GM23338 (cell line): ENCODE measurements at regions not wholly inside any gene's neighbourhood (a gene's known extent, or its start where the extent isn't known, plus 50 kb on each side); places are given as distances from the start of the nearest gene placed in this dataset.

Experiments used
- ATAC-seq: fragments of 200-7000 bp; cut with Tn5 transposase; 3 replicates; pipeline ENCODE4 v1.9.1; 2020
- DNase-seq: peaks from one replicate; pipeline ENCODE4 v3.0.0-alpha.2; 2015; ENCODE audit warnings: low spot score
- H2AFZ ChIP-seq: fragments of 200-600 bp; sonication (generic); 2 replicates; pipeline ENCODE4 v1.8.0; 2016; ENCODE audit warnings: antibody characterized with exemption, mild to moderate bottlenecking, moderate library complexity
- H3F3A ChIP-seq: fragments of 200-600 bp; sonication (generic); replicated peaks from 2 replicates; pipeline ENCODE4 v1.8.0; 2017; ENCODE audit warnings: antibody characterized with exemption, mixed run types, low read depth
- H3K27ac ChIP-seq: fragments of 200-600 bp; sonication (generic); 2 replicates; pipeline ENCODE4 v1.6.1; 2016; ENCODE audit warnings: low read depth
- H3K27me3 ChIP-seq: fragments of 200-600 bp; sonication (generic); 2 replicates; pipeline ENCODE4 v1.8.0; 2016; ENCODE audit warnings: mild to moderate bottlenecking, mixed run types, moderate library complexity; ENCODE audit not compliant: insufficient read depth
- H3K36me3 ChIP-seq: fragments of 200-600 bp; sonication (generic); 2 replicates; pipeline ENCODE4 v1.8.0; 2016; ENCODE audit warnings: mild to moderate bottlenecking; ENCODE audit not compliant: insufficient read depth
- H3K4me1 ChIP-seq: fragments of 200-600 bp; sonication (generic); 2 replicates; pipeline ENCODE4 v1.8.0; 2016; ENCODE audit warnings: mild to moderate bottlenecking, moderate library complexity; ENCODE audit not compliant: insufficient read depth
- H3K4me2 ChIP-seq: fragments of 200-600 bp; sonication (generic); 2 replicates; pipeline ENCODE4 v1.7.1; 2017; ENCODE audit warnings: mixed run types
- H3K4me3 ChIP-seq: fragments of 200-600 bp; sonication (generic); 2 replicates; pipeline ENCODE4 v1.6.1; 2016; ENCODE audit warnings: mixed run types
- H3K79me2 ChIP-seq: fragments of 200-600 bp; sonication (generic); replicated peaks from 2 replicates; pipeline ENCODE4 v1.8.0; 2017; ENCODE audit warnings: mild to moderate bottlenecking; ENCODE audit not compliant: insufficient read depth
- H3K9me2 ChIP-seq: fragments of 200-600 bp; sonication (generic); 2 replicates; pipeline ENCODE4 v1.8.0; 2017; ENCODE audit not compliant: insufficient read depth
- H4K20me1 ChIP-seq: fragments of 200-600 bp; sonication (generic); replicated peaks from 2 replicates; pipeline ENCODE4 v1.8.0; 2017; ENCODE audit warnings: mild to moderate bottlenecking; ENCODE audit not compliant: insufficient read depth
- H3K27ac Mint-ChIP-seq: 2 replicates; pipeline ENCODE4 v1.8.0; 2020; ENCODE audit warnings: inconsistent platforms, mild to moderate bottlenecking, moderate library complexity, mixed read lengths
- H3K27me3 Mint-ChIP-seq: 3 replicates; pipeline ENCODE4 v1.8.0; 2022; ENCODE audit warnings: low read depth, mild to moderate bottlenecking, moderate library complexity, mixed read lengths, inconsistent platforms; ENCODE audit not compliant: insufficient read depth, poor library complexity
- H3K36me3 Mint-ChIP-seq: 3 replicates; pipeline ENCODE4 v1.8.0; 2021; ENCODE audit warnings: low read depth, mild to moderate bottlenecking, inconsistent platforms, moderate library complexity, mixed read lengths
- H3K4me1 Mint-ChIP-seq: 3 replicates; pipeline ENCODE4 v1.8.0; 2020; ENCODE audit warnings: mild to moderate bottlenecking, inconsistent platforms, mixed read lengths
- H3K4me3 Mint-ChIP-seq: 3 replicates; pipeline ENCODE4 v1.8.0; 2021; ENCODE audit warnings: moderate library complexity, mild to moderate bottlenecking, inconsistent platforms, mixed read lengths
- H3K9me3 Mint-ChIP-seq: 3 replicates; pipeline ENCODE4 v1.8.0; 2020; ENCODE audit warnings: moderate library complexity, mild to moderate bottlenecking, inconsistent platforms, mixed read lengths
- CREB1 ChIP-seq: fragments of 250-450 bp; sonication (Bioruptor Pico); IDR thresholded peaks from 2 replicates; pipeline ENCODE4 v1.5.0; 2020; ENCODE audit warnings: low read depth, mild to moderate bottlenecking, moderate library complexity
- ETS1 ChIP-seq: IDR thresholded peaks from 2 replicates; pipeline ENCODE4 v1.6.1; 2016; ENCODE audit warnings: antibody characterized with exemption
- EZH2 ChIP-seq: fragments of 200-600 bp; sonication (generic); IDR thresholded peaks from one replicate; pipeline ENCODE4 v1.8.0; 2017; ENCODE audit warnings: antibody characterized with exemption, mild to moderate bottlenecking, low read depth; ENCODE audit not compliant: unreplicated experiment
- EZH2phosphoT487 ChIP-seq: fragments of 200-600 bp; sonication (generic); IDR thresholded peaks from one replicate; pipeline ENCODE4 v1.8.1; 2018; ENCODE audit warnings: antibody characterized with exemption; ENCODE audit not compliant: unreplicated experiment
- NANOG ChIP-seq: IDR thresholded peaks from 2 replicates; pipeline ENCODE4 v1.6.1; 2016; ENCODE audit warnings: antibody characterized with exemption, borderline replicate concordance
- ZNF114 ChIP-seq: fragments of 250-450 bp; sonication (Bioruptor Pico); IDR thresholded peaks from 2 replicates; pipeline ENCODE4 v1.5.0; 2020; ENCODE audit warnings: mild to moderate bottlenecking, moderate library complexity
- ZNF331 ChIP-seq: fragments of 250-450 bp; sonication (Bioruptor Pico); IDR thresholded peaks from 2 replicates; pipeline ENCODE4 v1.5.0; 2020; ENCODE audit warnings: low read depth, mild to moderate bottlenecking, moderate library complexity
- ZNF462 ChIP-seq: fragments of 250-450 bp; sonication (Bioruptor Pico); IDR thresholded peaks from 2 replicates; pipeline ENCODE4 v1.5.0; 2020; ENCODE audit warnings: mild to moderate bottlenecking, moderate library complexity
- TF ChIP-seq, protein P1 (sequence below), 2 experiments: fragments of 200-600 bp in 1 of 2; sonication (generic) in 1 of 2; conservative IDR thresholded peaks; 2 replicates each; pipeline versions ENCODE4 v1.5.1 to v1.6.1; 2016 to 2017; ENCODE audit warnings: antibody characterized with exemption in 2 of 2, low read depth in 2 of 2, mild to moderate bottlenecking in 2 of 2, moderate library complexity in 1 of 2
- TF ChIP-seq, protein P2 (sequence below): IDR thresholded peaks from one replicate; pipeline ENCODE4 v1.6.1; 2018; ENCODE audit warnings: antibody characterized with exemption; ENCODE audit not compliant: unreplicated experiment

GRCh38 chrX:124441971-124442590, 95.7 kb downstream of the SH2D1A start (continued):
- TF ChIP-seq ZNF462 (CRISPR knock-in tag) (no peak), EZH2 (no peak), CREB1 (CRISPR knock-in tag) (no peak)
- TF ChIP-seq, protein P1, sequence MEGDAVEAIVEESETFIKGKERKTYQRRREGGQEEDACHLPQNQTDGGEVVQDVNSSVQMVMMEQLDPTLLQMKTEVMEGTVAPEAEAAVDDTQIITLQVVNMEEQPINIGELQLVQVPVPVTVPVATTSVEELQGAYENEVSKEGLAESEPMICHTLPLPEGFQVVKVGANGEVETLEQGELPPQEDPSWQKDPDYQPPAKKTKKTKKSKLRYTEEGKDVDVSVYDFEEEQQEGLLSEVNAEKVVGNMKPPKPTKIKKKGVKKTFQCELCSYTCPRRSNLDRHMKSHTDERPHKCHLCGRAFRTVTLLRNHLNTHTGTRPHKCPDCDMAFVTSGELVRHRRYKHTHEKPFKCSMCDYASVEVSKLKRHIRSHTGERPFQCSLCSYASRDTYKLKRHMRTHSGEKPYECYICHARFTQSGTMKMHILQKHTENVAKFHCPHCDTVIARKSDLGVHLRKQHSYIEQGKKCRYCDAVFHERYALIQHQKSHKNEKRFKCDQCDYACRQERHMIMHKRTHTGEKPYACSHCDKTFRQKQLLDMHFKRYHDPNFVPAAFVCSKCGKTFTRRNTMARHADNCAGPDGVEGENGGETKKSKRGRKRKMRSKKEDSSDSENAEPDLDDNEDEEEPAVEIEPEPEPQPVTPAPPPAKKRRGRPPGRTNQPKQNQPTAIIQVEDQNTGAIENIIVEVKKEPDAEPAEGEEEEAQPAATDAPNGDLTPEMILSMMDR (conservative IDR thresholded peaks at IDR 0.05; ENCODE audit: low read depth in 2 of 2): no peak

DNA sequence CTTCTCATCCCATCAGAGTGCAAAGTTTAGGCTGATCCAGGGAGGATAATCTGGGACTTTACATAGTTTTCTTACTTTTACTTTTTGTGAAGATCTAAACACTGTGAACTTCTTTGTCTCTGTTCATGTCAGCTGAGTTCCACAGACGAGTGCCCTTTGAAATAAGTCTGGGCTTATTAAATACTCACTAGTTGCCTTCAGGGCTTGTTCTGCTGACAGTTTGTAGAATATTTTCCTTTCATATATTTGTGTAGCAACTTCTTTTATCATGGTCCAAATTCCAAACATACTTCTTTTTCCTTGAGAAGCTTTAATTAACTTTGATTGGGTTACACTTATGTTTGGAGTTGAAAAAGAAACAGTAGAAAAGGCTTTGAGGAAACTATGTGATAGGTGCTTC, 109.6 kb downstream of the SH2D1A start:
- Histone ChIP-seq H4K20me1 (no peaks in the 10 kb centered on the region), H3F3A (no peaks in the 10 kb centered on the region), H3K4me1 (no peaks in the 10 kb centered on the region), H3K27me3 (no peaks in the 10 kb centered on the region), H3K27ac (no peak overlapping the region), H2AFZ (no peak overlapping the region), H3K4me3 (no peak overlapping the region), H3K36me3 (no peaks in the 10 kb centered on the region), H3K9me2 (no peaks in the 10 kb centered on the region), H3K4me2 (no peak overlapping the region), H3K79me2 (no peaks in the 10 kb centered on the region)
- Mint-ChIP-seq H3K9me3 (no peaks in the 10 kb centered on the region), H3K36me3 (no peaks in the 10 kb centered on the region; the same call in 2 of the 3 replicates), H3K27me3 (no peaks in the 10 kb centered on the region), H3K4me1 (peaks cover 6% of the 10 kb centered on the region; the same call in 2 of the 3 replicates), H3K4me3 (no peak overlapping the region), H3K27ac (no peak overlapping the region)
- ATAC-seq (no peak), DNase-seq (no peak)
- TF ChIP-seq, protein P2, sequence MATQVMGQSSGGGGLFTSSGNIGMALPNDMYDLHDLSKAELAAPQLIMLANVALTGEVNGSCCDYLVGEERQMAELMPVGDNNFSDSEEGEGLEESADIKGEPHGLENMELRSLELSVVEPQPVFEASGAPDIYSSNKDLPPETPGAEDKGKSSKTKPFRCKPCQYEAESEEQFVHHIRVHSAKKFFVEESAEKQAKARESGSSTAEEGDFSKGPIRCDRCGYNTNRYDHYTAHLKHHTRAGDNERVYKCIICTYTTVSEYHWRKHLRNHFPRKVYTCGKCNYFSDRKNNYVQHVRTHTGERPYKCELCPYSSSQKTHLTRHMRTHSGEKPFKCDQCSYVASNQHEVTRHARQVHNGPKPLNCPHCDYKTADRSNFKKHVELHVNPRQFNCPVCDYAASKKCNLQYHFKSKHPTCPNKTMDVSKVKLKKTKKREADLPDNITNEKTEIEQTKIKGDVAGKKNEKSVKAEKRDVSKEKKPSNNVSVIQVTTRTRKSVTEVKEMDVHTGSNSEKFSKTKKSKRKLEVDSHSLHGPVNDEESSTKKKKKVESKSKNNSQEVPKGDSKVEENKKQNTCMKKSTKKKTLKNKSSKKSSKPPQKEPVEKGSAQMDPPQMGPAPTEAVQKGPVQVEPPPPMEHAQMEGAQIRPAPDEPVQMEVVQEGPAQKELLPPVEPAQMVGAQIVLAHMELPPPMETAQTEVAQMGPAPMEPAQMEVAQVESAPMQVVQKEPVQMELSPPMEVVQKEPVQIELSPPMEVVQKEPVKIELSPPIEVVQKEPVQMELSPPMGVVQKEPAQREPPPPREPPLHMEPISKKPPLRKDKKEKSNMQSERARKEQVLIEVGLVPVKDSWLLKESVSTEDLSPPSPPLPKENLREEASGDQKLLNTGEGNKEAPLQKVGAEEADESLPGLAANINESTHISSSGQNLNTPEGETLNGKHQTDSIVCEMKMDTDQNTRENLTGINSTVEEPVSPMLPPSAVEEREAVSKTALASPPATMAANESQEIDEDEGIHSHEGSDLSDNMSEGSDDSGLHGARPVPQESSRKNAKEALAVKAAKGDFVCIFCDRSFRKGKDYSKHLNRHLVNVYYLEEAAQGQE: no peak
- TF ChIP-seq EZH2: no peak
- TF ChIP-seq ZNF114 (CRISPR knock-in tag): no peak
- TF ChIP-seq NANOG: no peak
- no peak for TF ChIP-seq EZH2phosphoT487
- no peak for TF ChIP-seq ZNF331 (CRISPR knock-in tag)
- TF ChIP-seq ETS1: no peak
